CD4-positive, alpha-beta T cell (primary cell): ENCODE measurements at regions not wholly inside any gene's neighbourhood (a gene's known extent, or its start where the extent isn't known, plus 50 kb on each side); places are given as distances from the start of the nearest gene placed in this dataset.

Experiments
- ATAC-seq: fragments of 200-7000 bp; cut with Tn5 transposase; one replicate; pipeline ENCODE4 v1.10.0; 2022; ENCODE audit warnings: mild to moderate bottlenecking; ENCODE audit not compliant: poor library complexity
- CTCF ChIA-PET: fragments of 350-600 bp; sonication (Branson Sonifier 250); formaldehyde crosslinking; loops from one replicate; lab custom pipeline; 2021; ENCODE audit warnings: antibody characterized with exemption, inconsistent platforms; lab: Charles Lee
- POLR2A ChIA-PET: fragments of 350-600 bp; sonication (Branson Sonifier 250); formaldehyde crosslinking; loops from one replicate; lab custom pipeline; 2021; ENCODE audit warnings: antibody characterized with exemption, inconsistent platforms; lab: Charles Lee
- DNase-seq, 14 experiments: peaks; one replicate each; pipeline ENCODE4 v3.0.0-alpha.2; 2013 to 2020; ENCODE audit warnings: mixed read lengths in 2 of 14
- H3K27ac ChIP-seq, 2 donors: one replicate each; pipeline versions ENCODE4 v1.5.1 to v1.7.0; 2013; ENCODE audit warnings: low read length in 2 of 2, low read depth in 1 of 2, mild to moderate bottlenecking in 1 of 2
- H3K27me3 ChIP-seq, 2 experiments: 1 replicate in 1 of 2; 2 replicates in 1 of 2; pipeline versions ENCODE4 v1.6.1 to v1.7.0; 2013; ENCODE audit warnings: low read length in 2 of 2, control low read depth in 1 of 2, mild to moderate bottlenecking in 1 of 2, moderate library complexity in 1 of 2; ENCODE audit not compliant: insufficient read depth in 2 of 2, control insufficient read depth in 1 of 2
- H3K36me3 ChIP-seq: one replicate; pipeline ENCODE4 v1.6.1; 2013; ENCODE audit warnings: low read length, control low read depth; ENCODE audit not compliant: insufficient read depth
- H3K4me1 ChIP-seq: one replicate; pipeline ENCODE4 v1.6.1; 2013; ENCODE audit warnings: low read length, control low read depth; ENCODE audit not compliant: insufficient read depth
- H3K4me3 ChIP-seq: one replicate; pipeline ENCODE4 v1.5.1; 2013; ENCODE audit warnings: mild to moderate bottlenecking, low read length, moderate library complexity
- H3K9me3 ChIP-seq, 2 experiments: 1 replicate in 1 of 2; 2 replicates in 1 of 2; pipeline versions ENCODE4 v1.6.1 to v1.7.0; 2013; ENCODE audit warnings: low read length in 2 of 2, mild to moderate bottlenecking in 2 of 2, control low read depth in 1 of 2, moderate library complexity in 1 of 2; ENCODE audit not compliant: control insufficient read depth in 1 of 2, insufficient read depth in 1 of 2
- H3K27ac Mint-ChIP-seq: one replicate; pipeline ENCODE4 v1.8.0; 2020; ENCODE audit warnings: mixed read lengths
- H3K27me3 Mint-ChIP-seq: one replicate; pipeline ENCODE4 v1.8.0; 2021; ENCODE audit warnings: mixed read lengths
- H3K36me3 Mint-ChIP-seq: one replicate; pipeline ENCODE4 v1.8.0; 2021; ENCODE audit warnings: low read depth, mixed read lengths
- H3K4me1 Mint-ChIP-seq: one replicate; pipeline ENCODE4 v1.8.0; 2021; ENCODE audit warnings: low read depth, mixed read lengths
- H3K4me3 Mint-ChIP-seq: one replicate; pipeline ENCODE4 v1.8.0; 2020; ENCODE audit warnings: mild to moderate bottlenecking, mixed read lengths
- H3K9me3 Mint-ChIP-seq: one replicate; pipeline ENCODE4 v1.8.0; 2020; ENCODE audit warnings: mixed read lengths
- CTCF ChIP-seq: fragments of 200-600 bp; IDR thresholded peaks from one replicate; pipeline ENCODE4 v1.8.0; 2022; ENCODE audit warnings: antibody characterized with exemption, mild to moderate bottlenecking
- intact Hi-C, 2 experiments: fragments of 100-400 bp; cut with DNase I in 1 of 2; cut with micrococcal nuclease in 1 of 2; formaldehyde crosslinking; loops; one replicate each; pipeline versions ENCODE4 v1.15.1 to v1.9.0; 2023 to 2025; cut with DNase I, micrococcal nuclease

GRCh38 chr5:39697881-39698280, 273.1 kb upstream of the DAB2 start:
- H3K36me3 ChIP-seq = no peaks in the 10 kb centered on the region
- intact Hi-C loops = no loop called here
- H3K27ac ChIP-seq = no peak overlapping the region
- H3K4me1 ChIP-seq = no peaks in the 10 kb centered on the region
- DNase-seq (no peak), ATAC-seq (no peak)
- peaks cover 3 to 6% of the 10 kb centered on the region in 2 experiments for H3K27me3 ChIP-seq
- no peaks in the 10 kb centered on the region for H3K36me3 Mint-ChIP-seq
- peaks cover 20% of the 10 kb centered on the region for H3K27me3 Mint-ChIP-seq
- POLR2A ChIA-PET = no interaction called here
- H3K4me1 Mint-ChIP-seq = no peaks in the 10 kb centered on the region
- CTCF ChIA-PET = no interaction called here
- no peaks in the 10 kb centered on the region for H3K9me3 Mint-ChIP-seq
- no peak overlapping the region for H3K27ac Mint-ChIP-seq
- no peak overlapping the region for H3K4me3 ChIP-seq
- no peak for TF ChIP-seq CTCF
- H3K4me3 Mint-ChIP-seq = no peak overlapping the region
- no peaks in the 10 kb centered on the region for H3K9me3 ChIP-seq

- Mint-ChIP-seq H3K27me3 (peaks cover 19% of the 10 kb centered on the region), H3K4me3 (no peak overlapping the region), H3K36me3 (no peaks in the 10 kb centered on the region), H3K4me1 (no peaks in the 10 kb centered on the region), H3K27ac (no peak overlapping the region), H3K9me3 (no peaks in the 10 kb centered on the region)
- Histone ChIP-seq H3K9me3 (no peaks in the 10 kb centered on the region), H3K4me3 (no peak overlapping the region), H3K27me3 (peaks cover 3 to 6% of the 10 kb centered on the region in 2 experiments), H3K27ac (no peak overlapping the region), H3K36me3 (no peaks in the 10 kb centered on the region), H3K4me1 (no peaks in the 10 kb centered on the region)
- intact Hi-C loops = no loop called here
- no peak for TF ChIP-seq CTCF
- ChIA-PET POLR2A (interaction anchor here (0.5 kb wide), 1 partner anchor 173 kb away, joined by 3 read pairs; no protein-coding TSS in a partner anchor), CTCF (no interaction called here)
- ATAC-seq = no peak
- no peak for DNase-seq
Observed at GRCh38 chr5:39696672-39697398, 272.1 kb upstream of the DAB2 start.

GRCh38 chr5:39691993-39692392, 267.2 kb upstream of the DAB2 start:
- intact Hi-C loops = no loop called here
- no peak for ATAC-seq
- H3K36me3 Mint-ChIP-seq = no peaks in the 10 kb centered on the region
- H3K4me3 Mint-ChIP-seq = no peak overlapping the region
- H3K9me3 ChIP-seq = peaks cover 0 to 6% of the 10 kb centered on the region in 2 experiments
- no peak overlapping the region for H3K27ac ChIP-seq
- no peaks in the 10 kb centered on the region for H3K36me3 ChIP-seq
- TF ChIP-seq CTCF = no peak
- H3K4me3 ChIP-seq = no peak overlapping the region
- H3K27me3 Mint-ChIP-seq = peaks cover 28% of the 10 kb centered on the region
- peaks cover 2% of the 10 kb centered on the region for H3K9me3 Mint-ChIP-seq
- peaks cover 3 to 17% of the 10 kb centered on the region in 2 experiments for H3K27me3 ChIP-seq
- CTCF ChIA-PET = interaction anchor here (1.2 kb wide), 1 partner anchor 11 kb away, joined by 3 read pairs; no protein-coding TSS in a partner anchor
- no peaks in the 10 kb centered on the region for H3K4me1 Mint-ChIP-seq
- no peaks in the 10 kb centered on the region for H3K4me1 ChIP-seq
- POLR2A ChIA-PET = no interaction called here
- no peak for DNase-seq
- no peak overlapping the region for H3K27ac Mint-ChIP-seq
